CD4-positive, alpha-beta T cell (primary cell): ENCODE measurements at regions not wholly inside any gene's neighbourhood (a gene's known extent, or its start where the extent isn't known, plus 50 kb on each side); places are given as distances from the start of the nearest gene placed in this dataset.

ENCODE experiments used
- ATAC-seq: fragments of 200-7000 bp; cut with Tn5 transposase; one replicate; pipeline ENCODE4 v1.10.0; 2022; ENCODE audit warnings: mild to moderate bottlenecking; ENCODE audit not compliant: poor library complexity
- CTCF ChIA-PET: fragments of 350-600 bp; sonication (Branson Sonifier 250); formaldehyde crosslinking; loops from one replicate; lab custom pipeline; 2021; ENCODE audit warnings: antibody characterized with exemption, inconsistent platforms; lab: Charles Lee
- POLR2A ChIA-PET: fragments of 350-600 bp; sonication (Branson Sonifier 250); formaldehyde crosslinking; loops from one replicate; lab custom pipeline; 2021; ENCODE audit warnings: antibody characterized with exemption, inconsistent platforms; lab: Charles Lee
- DNase-seq, 14 experiments: peaks; one replicate each; pipeline ENCODE4 v3.0.0-alpha.2; 2013 to 2020; ENCODE audit warnings: mixed read lengths in 2 of 14
- H3K27ac ChIP-seq, 2 donors: one replicate each; pipeline versions ENCODE4 v1.5.1 to v1.7.0; 2013; ENCODE audit warnings: low read length in 2 of 2, low read depth in 1 of 2, mild to moderate bottlenecking in 1 of 2
- H3K27me3 ChIP-seq, 2 experiments: 1 replicate in 1 of 2; 2 replicates in 1 of 2; pipeline versions ENCODE4 v1.6.1 to v1.7.0; 2013; ENCODE audit warnings: low read length in 2 of 2, control low read depth in 1 of 2, mild to moderate bottlenecking in 1 of 2, moderate library complexity in 1 of 2; ENCODE audit not compliant: insufficient read depth in 2 of 2, control insufficient read depth in 1 of 2
- H3K36me3 ChIP-seq: one replicate; pipeline ENCODE4 v1.6.1; 2013; ENCODE audit warnings: low read length, control low read depth; ENCODE audit not compliant: insufficient read depth
- H3K4me1 ChIP-seq: one replicate; pipeline ENCODE4 v1.6.1; 2013; ENCODE audit warnings: low read length, control low read depth; ENCODE audit not compliant: insufficient read depth
- H3K4me3 ChIP-seq: one replicate; pipeline ENCODE4 v1.5.1; 2013; ENCODE audit warnings: mild to moderate bottlenecking, low read length, moderate library complexity
- H3K9me3 ChIP-seq, 2 experiments: 1 replicate in 1 of 2; 2 replicates in 1 of 2; pipeline versions ENCODE4 v1.6.1 to v1.7.0; 2013; ENCODE audit warnings: low read length in 2 of 2, mild to moderate bottlenecking in 2 of 2, control low read depth in 1 of 2, moderate library complexity in 1 of 2; ENCODE audit not compliant: control insufficient read depth in 1 of 2, insufficient read depth in 1 of 2
- H3K27ac Mint-ChIP-seq: one replicate; pipeline ENCODE4 v1.8.0; 2020; ENCODE audit warnings: mixed read lengths
- H3K27me3 Mint-ChIP-seq: one replicate; pipeline ENCODE4 v1.8.0; 2021; ENCODE audit warnings: mixed read lengths
- H3K36me3 Mint-ChIP-seq: one replicate; pipeline ENCODE4 v1.8.0; 2021; ENCODE audit warnings: low read depth, mixed read lengths
- H3K4me1 Mint-ChIP-seq: one replicate; pipeline ENCODE4 v1.8.0; 2021; ENCODE audit warnings: low read depth, mixed read lengths
- H3K4me3 Mint-ChIP-seq: one replicate; pipeline ENCODE4 v1.8.0; 2020; ENCODE audit warnings: mild to moderate bottlenecking, mixed read lengths
- H3K9me3 Mint-ChIP-seq: one replicate; pipeline ENCODE4 v1.8.0; 2020; ENCODE audit warnings: mixed read lengths
- intact Hi-C, 2 experiments: fragments of 100-400 bp; cut with DNase I in 1 of 2; cut with micrococcal nuclease in 1 of 2; formaldehyde crosslinking; loops; one replicate each; pipeline versions ENCODE4 v1.15.1 to v1.9.0; 2023 to 2025; cut with DNase I, micrococcal nuclease
- TF ChIP-seq, protein P1 (sequence below): fragments of 200-600 bp; IDR thresholded peaks from one replicate; pipeline ENCODE4 v1.8.0; 2022; ENCODE audit warnings: antibody characterized with exemption, mild to moderate bottlenecking

DNA sequence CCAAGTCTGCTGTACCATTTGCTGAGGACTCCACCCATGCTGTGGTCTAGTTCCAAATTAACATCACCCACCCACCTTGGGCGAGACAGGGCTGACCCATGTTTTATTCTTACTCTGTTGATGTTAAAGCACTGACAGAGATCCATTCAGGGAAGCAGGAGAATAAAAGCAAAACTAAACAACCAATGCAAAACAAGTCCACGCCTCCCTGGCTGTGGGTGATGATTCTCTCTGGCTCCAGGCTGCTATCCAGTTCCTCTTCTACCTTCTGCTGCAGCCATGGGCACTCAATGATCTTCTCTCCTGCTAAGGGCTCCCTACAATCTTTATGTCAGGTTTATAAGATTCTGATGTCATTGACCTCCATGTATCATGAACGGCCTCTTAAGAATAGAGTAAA is 786.6 kb upstream of the ID2 start:
- no peaks in the 10 kb centered on the region for H3K27me3 ChIP-seq
- Mint-ChIP-seq H3K4me3 (no peak overlapping the region), H3K9me3 (no peaks in the 10 kb centered on the region), H3K27ac (no peak overlapping the region), H3K36me3 (no peaks in the 10 kb centered on the region), H3K4me1 (peaks cover 10% of the 10 kb centered on the region), H3K27me3 (no peaks in the 10 kb centered on the region)
- POLR2A ChIA-PET, result no interaction called here
- H3K4me3 ChIP-seq, result no peak overlapping the region
- H3K9me3 ChIP-seq, result no peaks in the 10 kb centered on the region
- DNase-seq (no peak), ATAC-seq (no peak)
- H3K36me3 ChIP-seq, result no peaks in the 10 kb centered on the region
- TF ChIP-seq, protein P1, sequence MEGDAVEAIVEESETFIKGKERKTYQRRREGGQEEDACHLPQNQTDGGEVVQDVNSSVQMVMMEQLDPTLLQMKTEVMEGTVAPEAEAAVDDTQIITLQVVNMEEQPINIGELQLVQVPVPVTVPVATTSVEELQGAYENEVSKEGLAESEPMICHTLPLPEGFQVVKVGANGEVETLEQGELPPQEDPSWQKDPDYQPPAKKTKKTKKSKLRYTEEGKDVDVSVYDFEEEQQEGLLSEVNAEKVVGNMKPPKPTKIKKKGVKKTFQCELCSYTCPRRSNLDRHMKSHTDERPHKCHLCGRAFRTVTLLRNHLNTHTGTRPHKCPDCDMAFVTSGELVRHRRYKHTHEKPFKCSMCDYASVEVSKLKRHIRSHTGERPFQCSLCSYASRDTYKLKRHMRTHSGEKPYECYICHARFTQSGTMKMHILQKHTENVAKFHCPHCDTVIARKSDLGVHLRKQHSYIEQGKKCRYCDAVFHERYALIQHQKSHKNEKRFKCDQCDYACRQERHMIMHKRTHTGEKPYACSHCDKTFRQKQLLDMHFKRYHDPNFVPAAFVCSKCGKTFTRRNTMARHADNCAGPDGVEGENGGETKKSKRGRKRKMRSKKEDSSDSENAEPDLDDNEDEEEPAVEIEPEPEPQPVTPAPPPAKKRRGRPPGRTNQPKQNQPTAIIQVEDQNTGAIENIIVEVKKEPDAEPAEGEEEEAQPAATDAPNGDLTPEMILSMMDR, result no peak
- intact Hi-C loops, result no loop called here
- CTCF ChIA-PET, result no interaction called here
- H3K27ac ChIP-seq, result no peak overlapping the region
- peaks cover 2% of the 10 kb centered on the region for H3K4me1 ChIP-seq

DNA sequence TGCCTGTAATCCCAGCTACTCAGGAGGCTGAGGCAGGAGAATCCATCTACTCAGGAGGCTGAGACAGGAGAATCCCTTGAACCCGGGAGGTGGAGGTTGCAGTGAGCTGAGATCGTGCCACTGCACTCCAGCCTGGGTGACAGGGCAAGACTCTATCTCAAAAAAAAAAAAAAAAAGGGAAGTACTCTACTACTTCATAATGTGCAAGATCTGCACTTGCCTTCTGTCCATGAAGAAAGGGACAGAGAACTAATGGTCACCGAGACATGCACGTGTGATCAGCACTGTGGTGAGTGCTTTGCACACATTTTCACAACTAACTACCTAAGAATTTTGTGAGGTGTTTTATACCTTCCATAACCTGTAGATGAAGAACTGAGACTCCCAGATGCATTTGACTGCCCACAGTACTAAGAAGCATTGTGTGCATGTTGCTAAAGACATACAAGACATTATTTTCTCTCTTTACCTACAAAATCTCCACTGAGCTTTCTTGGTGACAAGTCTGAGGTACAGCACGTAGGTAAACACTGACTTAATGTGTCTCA is 784.8 kb upstream of the ID2 start:
- H3K4me1 Mint-ChIP-seq, result peaks cover 10% of the 10 kb centered on the region
- Histone ChIP-seq H3K9me3 (no peaks in the 10 kb centered on the region), H3K4me3 (no peak overlapping the region), H3K4me1 (peaks cover 2% of the 10 kb centered on the region), H3K27ac (no peak overlapping the region), H3K36me3 (no peaks in the 10 kb centered on the region), H3K27me3 (no peaks in the 10 kb centered on the region)
- H3K36me3 Mint-ChIP-seq, result no peaks in the 10 kb centered on the region
- TF ChIP-seq, protein P1, result no peak
- DNase-seq (no peak), ATAC-seq (no peak)
- H3K9me3 Mint-ChIP-seq, result no peaks in the 10 kb centered on the region
- POLR2A ChIA-PET, result no interaction called here
- intact Hi-C loops, result no loop called here
- CTCF ChIA-PET, result no interaction called here
- H3K27ac Mint-ChIP-seq, result no peak overlapping the region
- no peaks in the 10 kb centered on the region for H3K27me3 Mint-ChIP-seq
- no peak overlapping the region for H3K4me3 Mint-ChIP-seq

DNA sequence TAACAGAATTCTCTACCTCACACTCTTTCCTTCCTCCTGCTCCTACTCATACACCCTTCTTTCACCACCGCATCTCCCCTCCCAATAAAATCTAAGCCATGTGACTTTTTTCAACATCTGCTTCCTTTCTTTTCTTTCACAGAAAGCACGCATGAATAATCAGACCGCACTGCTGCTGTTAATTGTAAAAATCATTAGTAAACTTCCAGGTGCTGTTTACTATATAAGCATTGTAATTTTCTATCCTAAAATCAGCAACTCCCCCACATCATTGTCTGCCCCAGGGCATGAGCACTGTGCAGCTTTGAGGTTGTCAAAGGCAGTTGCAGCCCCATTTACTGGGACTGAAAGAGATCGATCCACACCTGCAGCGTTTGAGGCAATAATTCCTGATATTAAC is 782.6 kb upstream of the ID2 start:
- no peak for DNase-seq
- H3K4me1 Mint-ChIP-seq, result peaks cover 10% of the 10 kb centered on the region
- H3K4me3 Mint-ChIP-seq, result no peak overlapping the region
- H3K27me3 Mint-ChIP-seq, result no peaks in the 10 kb centered on the region
- ATAC-seq, result no peak
- Histone ChIP-seq H3K9me3 (no peaks in the 10 kb centered on the region), H3K4me1 (peaks cover 2% of the 10 kb centered on the region), H3K27ac (no peak overlapping the region), H3K4me3 (no peak overlapping the region), H3K27me3 (no peaks in the 10 kb centered on the region), H3K36me3 (no peaks in the 10 kb centered on the region)
- TF ChIP-seq, protein P1, result no peak
- ChIA-PET POLR2A (no interaction called here), CTCF (no interaction called here)
- intact Hi-C loops, result no loop called here
- H3K9me3 Mint-ChIP-seq, result no peaks in the 10 kb centered on the region
- H3K36me3 Mint-ChIP-seq, result no peaks in the 10 kb centered on the region
- H3K27ac Mint-ChIP-seq, result no peak overlapping the region
